ENCODE measurements at regions not wholly inside any gene's neighbourhood (a gene's known extent, or its start where the extent isn't known, plus 50 kb on each side); places are given as distances from the start of the nearest gene placed in this dataset.

DNA sequence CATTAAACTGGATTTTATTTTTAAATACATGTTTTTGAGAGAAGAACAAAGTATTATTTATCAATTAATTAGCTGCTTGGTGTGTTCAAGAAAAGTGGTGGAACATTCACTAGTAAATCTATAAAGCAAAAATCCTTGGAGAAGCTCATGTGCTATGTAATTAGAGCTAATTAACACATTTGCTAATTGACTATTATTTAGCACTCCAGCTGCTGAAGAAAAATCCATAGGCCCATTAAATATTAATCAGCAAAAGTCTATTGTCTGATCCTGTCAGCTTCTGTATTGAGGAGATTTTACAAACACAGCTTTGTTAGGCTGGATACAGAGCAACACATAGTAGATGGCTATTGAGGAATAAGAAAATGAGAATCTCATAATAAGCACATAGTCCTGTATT lies 336.1 kb downstream of the RBM43 start:
- H3F3A ChIP-seq (ENCODE audit: insufficient read depth, low read length) = no peaks in the 10 kb centered on the region
- no peak for DNase-seq
- H3K27ac ChIP-seq (ENCODE audit: low read length) = no peak overlapping the region
- no peaks in the 10 kb centered on the region for H3K9me3 ChIP-seq (replicated peaks; ENCODE audit: insufficient read depth, low read length)
- no peak overlapping the region for H3K4me3 ChIP-seq (ENCODE audit: low read length)
- no peaks in the 10 kb centered on the region for H3K36me3 ChIP-seq (replicated peaks; ENCODE audit: insufficient read depth, low read length)
- H2AFZ ChIP-seq (ENCODE audit: low read length) = no peak overlapping the region
- H4K20me1 ChIP-seq (ENCODE audit: insufficient read depth, low read length) = no peaks in the 10 kb centered on the region
- TF ChIP-seq EZH2 (optimal IDR thresholded peaks at IDR 0.05; ENCODE audit: low read depth, low read length) (no peak), EZH2phosphoT487 (IDR thresholded peaks at IDR 0.05; ENCODE audit: low read length) (no peak)
- TF ChIP-seq, protein P1, sequence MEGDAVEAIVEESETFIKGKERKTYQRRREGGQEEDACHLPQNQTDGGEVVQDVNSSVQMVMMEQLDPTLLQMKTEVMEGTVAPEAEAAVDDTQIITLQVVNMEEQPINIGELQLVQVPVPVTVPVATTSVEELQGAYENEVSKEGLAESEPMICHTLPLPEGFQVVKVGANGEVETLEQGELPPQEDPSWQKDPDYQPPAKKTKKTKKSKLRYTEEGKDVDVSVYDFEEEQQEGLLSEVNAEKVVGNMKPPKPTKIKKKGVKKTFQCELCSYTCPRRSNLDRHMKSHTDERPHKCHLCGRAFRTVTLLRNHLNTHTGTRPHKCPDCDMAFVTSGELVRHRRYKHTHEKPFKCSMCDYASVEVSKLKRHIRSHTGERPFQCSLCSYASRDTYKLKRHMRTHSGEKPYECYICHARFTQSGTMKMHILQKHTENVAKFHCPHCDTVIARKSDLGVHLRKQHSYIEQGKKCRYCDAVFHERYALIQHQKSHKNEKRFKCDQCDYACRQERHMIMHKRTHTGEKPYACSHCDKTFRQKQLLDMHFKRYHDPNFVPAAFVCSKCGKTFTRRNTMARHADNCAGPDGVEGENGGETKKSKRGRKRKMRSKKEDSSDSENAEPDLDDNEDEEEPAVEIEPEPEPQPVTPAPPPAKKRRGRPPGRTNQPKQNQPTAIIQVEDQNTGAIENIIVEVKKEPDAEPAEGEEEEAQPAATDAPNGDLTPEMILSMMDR (IDR thresholded peaks at IDR 0.05; ENCODE audit: low read length) = no peak
- no peaks in the 10 kb centered on the region for H3K27me3 ChIP-seq (replicated peaks; ENCODE audit: insufficient read depth, low read length)
- no peaks in the 10 kb centered on the region for H3K4me1 ChIP-seq (ENCODE audit: low read length)
- no peaks in the 10 kb centered on the region for H3K9me2 ChIP-seq (replicated peaks; ENCODE audit: insufficient read depth, low read length)
- H3K79me2 ChIP-seq (ENCODE audit: low read length) = no peaks in the 10 kb centered on the region
- no peak overlapping the region for H3K9ac ChIP-seq (ENCODE audit: low read length)
- no peak overlapping the region for H3K4me2 ChIP-seq (ENCODE audit: low read depth, low read length)

DNA sequence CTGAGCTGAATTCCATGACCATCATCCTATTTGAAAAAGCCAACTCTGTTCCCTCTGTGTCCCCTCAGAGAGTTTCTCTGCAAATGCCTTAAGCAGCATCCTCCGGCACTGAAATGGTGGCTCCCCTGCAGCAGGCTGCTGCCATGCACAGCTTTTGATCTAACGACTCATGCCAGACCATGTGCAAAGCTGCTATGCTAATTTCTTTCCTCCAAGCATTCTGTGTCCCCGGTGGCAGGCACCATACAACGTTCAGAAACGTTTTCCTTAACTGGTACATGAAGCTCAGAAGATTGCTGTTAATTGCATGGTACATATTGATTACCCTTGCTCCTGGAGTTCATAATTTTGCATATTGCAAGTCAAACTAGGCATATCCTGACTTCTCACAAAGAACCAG lies 336.8 kb downstream of the RBM43 start:
- TF ChIP-seq, protein P1 (IDR thresholded peaks at IDR 0.05; ENCODE audit: low read length) = no peak
- TF ChIP-seq EZH2 (optimal IDR thresholded peaks at IDR 0.05; ENCODE audit: low read depth, low read length) (no peak), EZH2phosphoT487 (IDR thresholded peaks at IDR 0.05; ENCODE audit: low read length) (no peak)
- Histone ChIP-seq H3K4me1 (ENCODE audit: low read length) (no peaks in the 10 kb centered on the region), H3K4me2 (ENCODE audit: low read depth, low read length) (no peak overlapping the region), H3K27me3 (replicated peaks; ENCODE audit: insufficient read depth, low read length) (no peaks in the 10 kb centered on the region), H3K27ac (ENCODE audit: low read length) (no peak overlapping the region), H3K9me2 (replicated peaks; ENCODE audit: insufficient read depth, low read length) (no peaks in the 10 kb centered on the region), H3K9me3 (replicated peaks; ENCODE audit: insufficient read depth, low read length) (no peaks in the 10 kb centered on the region), H3K4me3 (ENCODE audit: low read length) (no peak overlapping the region), H4K20me1 (ENCODE audit: insufficient read depth, low read length) (no peaks in the 10 kb centered on the region), H3K9ac (ENCODE audit: low read length) (no peak overlapping the region), H3K36me3 (replicated peaks; ENCODE audit: insufficient read depth, low read length) (no peaks in the 10 kb centered on the region), H3K79me2 (ENCODE audit: low read length) (no peaks in the 10 kb centered on the region), H2AFZ (ENCODE audit: low read length) (no peak overlapping the region), H3F3A (ENCODE audit: insufficient read depth, low read length) (no peaks in the 10 kb centered on the region)
- DNase-seq = no peak

DNA sequence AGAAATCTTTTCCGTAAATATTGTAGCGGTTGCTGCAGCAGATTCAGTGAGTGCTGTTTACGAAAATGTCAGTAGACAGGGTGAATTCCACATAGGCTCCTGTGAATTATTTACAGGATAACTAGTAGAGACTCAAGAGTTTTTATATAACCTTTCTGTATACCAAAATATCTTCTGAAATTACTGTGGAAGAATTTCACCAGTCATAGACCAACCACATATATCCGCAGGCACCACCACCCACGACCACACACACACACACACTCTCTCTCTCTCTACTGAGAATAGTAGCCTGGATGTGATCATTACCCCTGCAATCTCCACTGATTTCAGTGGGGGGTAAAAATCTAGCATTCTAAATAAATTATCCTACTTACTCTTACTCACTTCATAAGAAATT lies 341.8 kb downstream of the RBM43 start:
- H3K9me2 ChIP-seq (replicated peaks; ENCODE audit: insufficient read depth, low read length) = no peaks in the 10 kb centered on the region
- DNase-seq = no peak

More for the DNA sequence above, 341.8 kb downstream of the RBM43 start:
- Histone ChIP-seq H3K9me3 (replicated peaks; ENCODE audit: insufficient read depth, low read length) (no peaks in the 10 kb centered on the region), H3K79me2 (ENCODE audit: low read length) (no peaks in the 10 kb centered on the region), H3K4me3 (ENCODE audit: low read length) (no peak overlapping the region), H3K4me1 (ENCODE audit: low read length) (no peaks in the 10 kb centered on the region), H3K4me2 (ENCODE audit: low read depth, low read length) (no peak overlapping the region), H4K20me1 (ENCODE audit: insufficient read depth, low read length) (no peaks in the 10 kb centered on the region), H3K36me3 (replicated peaks; ENCODE audit: insufficient read depth, low read length) (no peaks in the 10 kb centered on the region), H3K27ac (ENCODE audit: low read length) (no peak overlapping the region), H3K9ac (ENCODE audit: low read length) (no peak overlapping the region), H3K27me3 (replicated peaks; ENCODE audit: insufficient read depth, low read length) (no peaks in the 10 kb centered on the region), H2AFZ (ENCODE audit: low read length) (no peak overlapping the region), H3F3A (ENCODE audit: insufficient read depth, low read length) (no peaks in the 10 kb centered on the region)
- TF ChIP-seq EZH2 (optimal IDR thresholded peaks at IDR 0.05; ENCODE audit: low read depth, low read length) (no peak), EZH2phosphoT487 (IDR thresholded peaks at IDR 0.05; ENCODE audit: low read length) (no peak)
- TF ChIP-seq, protein P1 (IDR thresholded peaks at IDR 0.05; ENCODE audit: low read length) = no peak
